Skin epidermis (tissue), 12 donors: ENCODE measurements at regions not wholly inside any gene's neighbourhood (a gene's known extent, or its start where the extent isn't known, plus 50 kb on each side); places are given as distances from the start of the nearest gene placed in this dataset.
"Not testable (repeated sequence)": the region's sequence is repeated elsewhere in the genome, so short reads cannot be mapped to it uniquely, and the experiment has no call there.

Source experiments
- H3K27ac ChIP-seq, 21 experiments: fragments of 200-600 bp; sonication (generic) in 11 of 21; one replicate each; pipeline ENCODE4 v1.5.0; 2020; ENCODE audit warnings: mild to moderate bottlenecking in 3 of 21, inconsistent platforms in 2 of 21, moderate library complexity in 2 of 21
- H3K4me3 ChIP-seq, 7 experiments: fragments of 200-600 bp; sonication (generic) in 2 of 7; one replicate each; pipeline ENCODE4 v1.5.0; 2020; ENCODE audit warnings: inconsistent platforms in 2 of 7, mild to moderate bottlenecking in 2 of 7, moderate library complexity in 1 of 7

- Histone ChIP-seq H3K27ac (no peak overlapping the region), H3K4me3 (no peak overlapping the region)
Measured at GRCh38 chr12:91680864-91681263, 464.8 kb downstream of the BTG1 start.

GRCh38 chr12:91677556-91677955 is 468.1 kb downstream of the BTG1 start:
- H3K4me3 ChIP-seq, result no peak overlapping the region

GRCh38 chr12:91675401-91675800 is 470.2 kb downstream of the BTG1 start:
- Histone ChIP-seq H3K4me3 (no peak overlapping the region), H3K27ac (no peak overlapping the region)

More at GRCh38 chr12:91677556-91677955, 468.1 kb downstream of the BTG1 start:
- H3K27ac ChIP-seq, result no peak overlapping the region

GRCh38 chr12:91672130-91672529 is 473.5 kb downstream of the BTG1 start:
- Histone ChIP-seq H3K4me3 (no peak overlapping the region), H3K27ac (no peak overlapping the region)

- no peak overlapping the region for H3K27ac ChIP-seq
- no peak overlapping the region for H3K4me3 ChIP-seq
Measured at GRCh38 chr12:91667694-91668093, 478.0 kb downstream of the BTG1 start.

- Histone ChIP-seq H3K27ac (peak overlapping the region in 3 of 21 experiments; percentile 11 to 52 (median 24)), H3K4me3 (no peak overlapping the region)
Measured at GRCh38 chr12:91663744-91664143, 481.1 kb upstream of the DCN start.

- no peak overlapping the region for H3K4me3 ChIP-seq
- H3K27ac ChIP-seq, result peak overlapping the region in 4 of 21 experiments; percentile 5 to 52 (median 18)
Measured at GRCh38 chr12:91663310-91663709, 480.7 kb upstream of the DCN start.

GRCh38 chr12:91662021-91662420 is 479.4 kb upstream of the DCN start:
- no peak overlapping the region for H3K27ac ChIP-seq

GRCh38 chr12:91657032-91657431 is 474.4 kb upstream of the DCN start:
- H3K27ac ChIP-seq, result no peak overlapping the region

More at GRCh38 chr12:91662021-91662420, 479.4 kb upstream of the DCN start:
- H3K4me3 ChIP-seq, result no peak overlapping the region

GRCh38 chr12:91655966-91656365 is 473.3 kb upstream of the DCN start:
- H3K4me3 ChIP-seq, result no peak overlapping the region
- no peak overlapping the region for H3K27ac ChIP-seq

More at GRCh38 chr12:91657032-91657431, 474.4 kb upstream of the DCN start:
- H3K4me3 ChIP-seq, result no peak overlapping the region

- Histone ChIP-seq H3K4me3 (no peak overlapping the region), H3K27ac (no peak overlapping the region)
Measured at GRCh38 chr12:91654087-91654486, 471.5 kb upstream of the DCN start.

- Histone ChIP-seq H3K4me3 (no peak overlapping the region), H3K27ac (no peak overlapping the region)
Measured at GRCh38 chr12:91651728-91652127, 469.1 kb upstream of the DCN start.

- Histone ChIP-seq H3K27ac (no peak overlapping the region), H3K4me3 (no peak overlapping the region)
Measured at GRCh38 chr12:91643763-91644162, 461.1 kb upstream of the DCN start.

- H3K4me3 ChIP-seq, result no peak overlapping the region
- H3K27ac ChIP-seq, result no peak overlapping the region
Measured at GRCh38 chr12:91640021-91640420, 457.4 kb upstream of the DCN start.

GRCh38 chr12:91639327-91639726 is 456.7 kb upstream of the DCN start:
- no peak overlapping the region for H3K4me3 ChIP-seq

GRCh38 chr12:91637789-91638624 is 455.4 kb upstream of the DCN start:
- H3K27ac ChIP-seq, result no peak overlapping the region
- no peak overlapping the region for H3K4me3 ChIP-seq

More at GRCh38 chr12:91639327-91639726, 456.7 kb upstream of the DCN start:
- H3K27ac ChIP-seq, result no peak overlapping the region

- H3K27ac ChIP-seq, result no peak overlapping the region
- H3K4me3 ChIP-seq, result no peak overlapping the region
Measured at GRCh38 chr12:91636721-91637120, 454.1 kb upstream of the DCN start.

GRCh38 chr12:91634386-91634713 is 451.7 kb upstream of the DCN start:
- H3K27ac ChIP-seq, H3K4me3 ChIP-seq: not testable (repeated sequence)

GRCh38 chr12:91633734-91634357 is 451.2 kb upstream of the DCN start:
- Histone ChIP-seq H3K27ac (no peak overlapping the region), H3K4me3 (no peak overlapping the region)

GRCh38 chr12:91633206-91633605 is 450.6 kb upstream of the DCN start:
- Histone ChIP-seq H3K27ac (no peak overlapping the region), H3K4me3 (no peak overlapping the region)

- no peak overlapping the region for H3K4me3 ChIP-seq
Measured at GRCh38 chr12:91632042-91632786, 449.6 kb upstream of the DCN start.

More at GRCh38 chr12:91632042-91632786, 449.6 kb upstream of the DCN start:
- no peak overlapping the region for H3K27ac ChIP-seq
